Type B pancreatic cell (in vitro differentiated cells): ENCODE measurements at regions not wholly inside any gene's neighbourhood (a gene's known extent, or its start where the extent isn't known, plus 50 kb on each side); places are given as distances from the start of the nearest gene placed in this dataset.

Source experiments
- DNase-seq: peaks from one replicate; pipeline ENCODE4 v3.0.0; 2021; ENCODE audit warnings: mixed read lengths; ENCODE audit not compliant: unreplicated experiment; ENCODE audit errors: extremely low spot score
- H3K27ac Mint-ChIP-seq: 2 replicates; pipeline ENCODE4 v1.8.0; 2021; ENCODE audit warnings: mild to moderate bottlenecking, mixed read lengths
- H3K27me3 Mint-ChIP-seq: 2 replicates; pipeline ENCODE4 v1.8.0; 2021; ENCODE audit warnings: mixed read lengths
- H3K36me3 Mint-ChIP-seq: 2 replicates; pipeline ENCODE4 v1.8.0; 2021; ENCODE audit warnings: mixed read lengths
- H3K4me1 Mint-ChIP-seq: one replicate; pipeline ENCODE4 v1.8.0; 2021; ENCODE audit warnings: mixed read lengths; ENCODE audit not compliant: unreplicated experiment
- H3K4me3 Mint-ChIP-seq: 2 replicates; pipeline ENCODE4 v1.8.0; 2021; ENCODE audit warnings: mild to moderate bottlenecking, mixed read lengths
- H3K9me3 Mint-ChIP-seq: 2 replicates; pipeline ENCODE4 v1.8.0; 2021; ENCODE audit warnings: mixed read lengths
- TF ChIP-seq, protein P1 (sequence below): fragments of 200-600 bp; sonication (generic); conservative IDR thresholded peaks from 2 replicates; pipeline ENCODE4 v1.5.0; 2021; ENCODE audit warnings: antibody characterized with exemption, mild to moderate bottlenecking

DNA sequence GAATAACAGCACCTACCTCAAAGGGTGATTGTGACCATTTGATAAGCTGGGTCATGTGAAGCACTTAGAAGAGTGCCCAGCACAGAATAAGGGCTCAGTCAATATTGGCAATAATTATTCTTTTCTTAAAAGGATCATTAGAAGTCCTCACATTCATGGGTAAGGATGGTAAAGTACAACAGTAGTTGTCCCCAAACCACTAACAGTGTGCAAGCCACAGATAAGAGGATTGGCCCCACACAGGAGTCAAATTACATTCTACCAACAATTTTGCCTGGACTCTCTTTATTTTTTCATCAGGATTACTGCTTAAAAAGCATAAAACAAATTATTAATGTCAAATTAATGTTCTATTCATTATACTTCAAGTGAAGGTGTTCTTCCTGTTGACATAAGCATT lies 271.5 kb upstream of the PDGFD start:
- DNase-seq: no peak
- TF ChIP-seq, protein P1, sequence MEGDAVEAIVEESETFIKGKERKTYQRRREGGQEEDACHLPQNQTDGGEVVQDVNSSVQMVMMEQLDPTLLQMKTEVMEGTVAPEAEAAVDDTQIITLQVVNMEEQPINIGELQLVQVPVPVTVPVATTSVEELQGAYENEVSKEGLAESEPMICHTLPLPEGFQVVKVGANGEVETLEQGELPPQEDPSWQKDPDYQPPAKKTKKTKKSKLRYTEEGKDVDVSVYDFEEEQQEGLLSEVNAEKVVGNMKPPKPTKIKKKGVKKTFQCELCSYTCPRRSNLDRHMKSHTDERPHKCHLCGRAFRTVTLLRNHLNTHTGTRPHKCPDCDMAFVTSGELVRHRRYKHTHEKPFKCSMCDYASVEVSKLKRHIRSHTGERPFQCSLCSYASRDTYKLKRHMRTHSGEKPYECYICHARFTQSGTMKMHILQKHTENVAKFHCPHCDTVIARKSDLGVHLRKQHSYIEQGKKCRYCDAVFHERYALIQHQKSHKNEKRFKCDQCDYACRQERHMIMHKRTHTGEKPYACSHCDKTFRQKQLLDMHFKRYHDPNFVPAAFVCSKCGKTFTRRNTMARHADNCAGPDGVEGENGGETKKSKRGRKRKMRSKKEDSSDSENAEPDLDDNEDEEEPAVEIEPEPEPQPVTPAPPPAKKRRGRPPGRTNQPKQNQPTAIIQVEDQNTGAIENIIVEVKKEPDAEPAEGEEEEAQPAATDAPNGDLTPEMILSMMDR: no peak
- Mint-ChIP-seq H3K4me3 (no peak overlapping the region), H3K4me1 (no peaks in the 10 kb centered on the region), H3K27ac (no peak overlapping the region), H3K36me3 (no peaks in the 10 kb centered on the region), H3K9me3 (peaks cover 7% of the 10 kb centered on the region), H3K27me3 (no peaks in the 10 kb centered on the region)

DNA sequence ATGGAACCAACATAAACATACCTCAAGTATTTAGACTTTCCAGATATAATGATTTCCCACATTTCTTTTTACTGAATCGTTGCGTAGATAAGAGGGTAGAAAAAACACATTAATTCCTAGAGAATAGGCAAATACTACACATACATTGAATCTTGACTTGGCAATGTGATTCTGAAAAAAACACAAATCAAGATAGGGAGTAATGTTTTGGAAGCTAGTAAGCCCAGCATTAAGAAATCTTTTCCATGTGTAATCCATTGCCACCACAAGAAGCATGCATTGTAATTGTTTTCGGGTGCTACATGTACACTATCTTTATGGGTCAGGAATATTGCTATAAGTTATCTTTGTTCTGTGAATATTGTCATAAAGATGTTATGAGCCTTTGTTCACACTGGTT lies 269.8 kb upstream of the PDGFD start:
- TF ChIP-seq, protein P1: no peak

DNA sequence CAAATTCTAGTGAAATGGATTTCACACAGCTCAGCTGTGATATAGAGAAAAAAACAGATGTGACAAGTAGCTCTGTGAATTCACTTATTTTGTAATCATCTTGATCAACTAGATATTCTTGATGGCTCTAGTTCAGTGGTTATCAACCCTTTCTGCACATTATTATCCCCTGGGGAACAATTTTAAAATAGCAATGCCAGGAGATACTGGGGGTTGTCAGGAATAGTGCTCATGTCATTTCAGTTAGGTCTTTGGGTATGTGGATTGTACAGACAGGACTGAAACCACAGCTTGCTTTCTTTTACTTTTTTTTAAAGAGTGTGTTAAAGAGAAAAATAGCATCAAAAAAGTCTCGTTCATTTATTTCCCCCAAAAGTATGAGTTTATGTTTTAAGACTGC lies 269.0 kb upstream of the PDGFD start:
- H3K9me3 Mint-ChIP-seq: no peaks in the 10 kb centered on the region
- H3K27ac Mint-ChIP-seq: no peak overlapping the region
- H3K4me1 Mint-ChIP-seq: no peaks in the 10 kb centered on the region
- no peak overlapping the region for H3K4me3 Mint-ChIP-seq
- no peaks in the 10 kb centered on the region for H3K36me3 Mint-ChIP-seq
- H3K27me3 Mint-ChIP-seq: no peaks in the 10 kb centered on the region
- no peak for DNase-seq
- TF ChIP-seq, protein P1: no peak

More for the DNA sequence above, 269.8 kb upstream of the PDGFD start:
- Mint-ChIP-seq H3K9me3 (peaks cover 2% of the 10 kb centered on the region), H3K36me3 (no peaks in the 10 kb centered on the region), H3K27me3 (no peaks in the 10 kb centered on the region), H3K4me1 (no peaks in the 10 kb centered on the region), H3K4me3 (no peak overlapping the region), H3K27ac (no peak overlapping the region)
- DNase-seq: no peak

DNA sequence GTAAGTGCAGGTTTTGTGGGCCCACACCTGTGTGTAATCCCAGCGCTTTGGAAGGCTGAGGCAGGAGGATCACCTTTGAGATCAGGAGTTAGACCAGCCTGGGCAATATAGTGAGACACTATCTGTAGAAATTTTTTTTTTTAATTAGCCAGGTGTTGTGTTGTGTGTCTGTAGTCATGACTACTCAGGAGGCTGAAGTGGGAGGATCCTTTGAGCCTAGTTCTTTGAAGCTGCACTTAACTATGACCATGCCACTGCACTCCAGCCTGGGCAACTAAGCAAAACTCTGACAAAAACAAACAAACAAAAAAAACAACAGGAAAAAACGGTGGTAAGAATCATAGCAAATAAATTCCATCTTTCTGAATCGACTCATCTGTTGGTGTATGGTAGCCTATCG lies 268.6 kb upstream of the PDGFD start:
- DNase-seq: no peak
- no peak overlapping the region for H3K27ac Mint-ChIP-seq
- H3K9me3 Mint-ChIP-seq: no peaks in the 10 kb centered on the region
- TF ChIP-seq, protein P1: no peak
- no peak overlapping the region for H3K4me3 Mint-ChIP-seq
- H3K27me3 Mint-ChIP-seq: no peaks in the 10 kb centered on the region
- H3K4me1 Mint-ChIP-seq: no peaks in the 10 kb centered on the region
- H3K36me3 Mint-ChIP-seq: no peaks in the 10 kb centered on the region

- no peak for DNase-seq
- TF ChIP-seq, protein P1: no peak
- H3K4me3 Mint-ChIP-seq: no peak overlapping the region
- H3K36me3 Mint-ChIP-seq: peaks cover 4% of the 10 kb centered on the region
- no peaks in the 10 kb centered on the region for H3K27me3 Mint-ChIP-seq
- H3K9me3 Mint-ChIP-seq: no peaks in the 10 kb centered on the region
- no peaks in the 10 kb centered on the region for H3K4me1 Mint-ChIP-seq
- H3K27ac Mint-ChIP-seq: no peak overlapping the region
Measured at GRCh38 chr11:104422324-104422944, 258.5 kb upstream of the PDGFD start.

DNA sequence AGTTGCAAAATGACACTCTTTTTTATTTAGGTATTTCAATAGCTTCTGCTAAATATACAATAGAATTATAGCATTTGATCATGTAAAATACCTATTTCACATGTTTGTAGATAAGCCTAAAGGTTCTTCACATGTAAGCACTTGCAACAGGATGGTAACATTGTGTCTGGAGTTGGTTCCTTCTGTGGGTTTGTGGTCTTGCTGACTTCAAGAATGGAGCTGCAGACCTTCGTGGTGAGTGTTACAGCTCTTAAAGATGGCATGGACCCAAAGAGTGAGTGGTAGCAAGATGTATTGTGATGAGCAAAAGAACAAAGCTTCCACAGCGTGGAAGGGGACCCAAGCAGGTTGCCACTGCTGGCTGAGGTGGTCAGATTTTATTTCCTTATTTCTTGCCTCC lies 246.4 kb upstream of the PDGFD start:
- H3K36me3 Mint-ChIP-seq: no peaks in the 10 kb centered on the region
- no peaks in the 10 kb centered on the region for H3K27me3 Mint-ChIP-seq
- TF ChIP-seq, protein P1: no peak
- H3K4me3 Mint-ChIP-seq: no peak overlapping the region
- no peaks in the 10 kb centered on the region for H3K4me1 Mint-ChIP-seq
- no peak for DNase-seq
- no peaks in the 10 kb centered on the region for H3K9me3 Mint-ChIP-seq
- no peak overlapping the region for H3K27ac Mint-ChIP-seq
